ENCODE measurements at regions not wholly inside any gene's neighbourhood (a gene's known extent, or its start where the extent isn't known, plus 50 kb on each side); places are given as distances from the start of the nearest gene placed in this dataset.

GRCh38 chr11:92854162-92854561 lies 115.3 kb upstream of the MTNR1B start:
- TF ChIP-seq RNF219 (CRISPR knock-in tag; IDR thresholded peaks at IDR 0.05) (no peak), ZNF165 (CRISPR knock-in tag; IDR thresholded peaks at IDR 0.05; ENCODE audit: borderline replicate concordance) (no peak), TAF7 (tag; IDR thresholded peaks at IDR 0.05) (no peak), PHB2 (IDR thresholded peaks at IDR 0.05; ENCODE audit: low read depth) (no peak), MAZ (CRISPR knock-in tag; conservative IDR thresholded peaks at IDR 0.05 in 1 of 2, IDR thresholded peaks at IDR 0.05 in 1 of 2) (no peak), ATF1 (CRISPR knock-in tag; IDR thresholded peaks at IDR 0.05) (no peak), ATF1 (tag; IDR thresholded peaks at IDR 0.05) (no peak), KLF10 (CRISPR knock-in tag; IDR thresholded peaks at IDR 0.05) (no peak), THRB (CRISPR knock-in tag; conservative IDR thresholded peaks at IDR 0.05) (no peak), SMAD3 (CRISPR knock-in tag; conservative IDR thresholded peaks at IDR 0.05) (no peak), FOXK1 (CRISPR knock-in tag; IDR thresholded peaks at IDR 0.05; ENCODE audit: borderline replicate concordance) (no peak), ZNF507 (tag; conservative IDR thresholded peaks at IDR 0.05) (no peak), JUNB (CRISPR knock-in tag; conservative IDR thresholded peaks at IDR 0.05) (no peak), NR2C2 (CRISPR knock-in tag; IDR thresholded peaks at IDR 0.05) (no peak), NR2C2 (tag; IDR thresholded peaks at IDR 0.05) (no peak), SUPT5H (IDR thresholded peaks at IDR 0.05) (no peak), CREBBP (IDR thresholded peaks at IDR 0.05; ENCODE audit: low read depth, low read length) (no peak)
- no peak overlapping the region for H3K4me2 ChIP-seq (ENCODE audit: insufficient read depth, low read length)
- no peaks in the 10 kb centered on the region for H4K20me1 ChIP-seq (replicated peaks; ENCODE audit: control insufficient read depth, insufficient read depth, low read length)
- BruUV-seq (replicated peaks): no TSS peak
- WGBS (ENCODE audit: insufficient coverage, low coverage, missing lambda C conversion rate): 0% methylated on average over 5 of the region's 5 CpGs
- no peaks in the 10 kb centered on the region for H3K36me3 ChIP-seq (ENCODE audit: control insufficient read depth, insufficient read depth, low read length)
- ChIA-PET POLR2A (interaction anchor here (0.6 kb wide), 1 partner anchor 9 kb away, joined by 3 read pairs; no protein-coding TSS in a partner anchor), CTCF (ENCODE audit: low intra/inter-chr PET ratio) (no interaction called here)
- FAIRE-seq (no peak), ATAC-seq (no peak), DNase-seq (ENCODE audit: extremely low read depth in 1 of 4, low spot score in 3 of 4) (no peak)
- H2AFZ ChIP-seq (ENCODE audit: low read depth, low read length): no peak overlapping the region
- H3K9ac ChIP-seq (ENCODE audit: insufficient read depth in 1 of 2, low read depth in 2 of 2, low read length in 2 of 2): no peak overlapping the region
- no peaks in the 10 kb centered on the region for H3K9me1 ChIP-seq (ENCODE audit: control insufficient read depth, insufficient read depth, low read length)
- no peaks in the 10 kb centered on the region for H3K79me2 ChIP-seq (ENCODE audit: control insufficient read depth, insufficient read depth, low read length)
- H3K27me3 ChIP-seq (ENCODE audit: control insufficient read depth in 2 of 2, insufficient read depth in 2 of 2, low read length in 2 of 2): no peaks in the 10 kb centered on the region
- no peak overlapping the region for H3K27ac ChIP-seq (ENCODE audit: extremely low read depth, low read depth, low read length)
- H3K4me3 ChIP-seq: no peak overlapping the region
- intact Hi-C loops (cut with micrococcal nuclease) (no loop called here), in situ Hi-C loops (cut with MboI) (no loop called here)
- no peaks in the 10 kb centered on the region for H3K4me1 ChIP-seq (replicated peaks in 1 of 2; ENCODE audit: control insufficient read depth in 2 of 2, insufficient read depth in 2 of 2, low read length in 2 of 2)
- no peaks in the 10 kb centered on the region for H3K9me3 ChIP-seq (replicated peaks; ENCODE audit: control insufficient read depth, insufficient read depth, low read depth, low read length)

All from K562 (cell line).